K562 (cell line): ENCODE measurements at regions not wholly inside any gene's neighbourhood (a gene's known extent, or its start where the extent isn't known, plus 50 kb on each side); places are given as distances from the start of the nearest gene placed in this dataset.

Experiments used
- CTCF ChIP-seq, 3 experiments: IDR thresholded peaks in 2 of 3; conservative IDR thresholded peaks in 1 of 3; 2 replicates each; pipeline ENCODE4 v1.5.1; 2011 to 2012; ENCODE audit warnings: low read length in 3 of 3, mild to moderate bottlenecking in 3 of 3, control low read depth in 2 of 3, improper control_type of control experiment in 1 of 3, inconsistent platforms in 1 of 3, low read depth in 1 of 3, mixed read lengths in 1 of 3, moderate library complexity in 1 of 3; ENCODE audit not compliant: insufficient read depth in 2 of 3
- ZSCAN29 ChIP-seq: fragments of 450-650 bp; IDR thresholded peaks from 2 replicates; pipeline ENCODE4 v1.6.1; 2017

- TF ChIP-seq CTCF (IDR thresholded peaks at IDR 0.05 in 2 of 3, conservative IDR thresholded peaks at IDR 0.05 in 1 of 3; ENCODE audit: insufficient read depth in 2 of 3, low read depth in 1 of 3, low read length in 3 of 3), result no peak
- no peak for TF ChIP-seq ZSCAN29
These were observed 139.3 kb upstream of the PRMT8 start for GRCh38 chr12:3351731-3352130.
